ENCODE measurements at regions not wholly inside any gene's neighbourhood (a gene's known extent, or its start where the extent isn't known, plus 50 kb on each side); places are given as distances from the start of the nearest gene placed in this dataset.

GRCh38 chr2:172181840-172182239, 79.1 kb upstream of the DLX2 start:
- TF ChIP-seq CTCF (conservative IDR thresholded peaks at IDR 0.05; ENCODE audit: low read depth, low read length) = no peak
- DNase-seq (ENCODE audit: low read depth) = no peak
- no peak overlapping the region for H3K4me3 ChIP-seq (ENCODE audit: low read depth, low read length)

DNA sequence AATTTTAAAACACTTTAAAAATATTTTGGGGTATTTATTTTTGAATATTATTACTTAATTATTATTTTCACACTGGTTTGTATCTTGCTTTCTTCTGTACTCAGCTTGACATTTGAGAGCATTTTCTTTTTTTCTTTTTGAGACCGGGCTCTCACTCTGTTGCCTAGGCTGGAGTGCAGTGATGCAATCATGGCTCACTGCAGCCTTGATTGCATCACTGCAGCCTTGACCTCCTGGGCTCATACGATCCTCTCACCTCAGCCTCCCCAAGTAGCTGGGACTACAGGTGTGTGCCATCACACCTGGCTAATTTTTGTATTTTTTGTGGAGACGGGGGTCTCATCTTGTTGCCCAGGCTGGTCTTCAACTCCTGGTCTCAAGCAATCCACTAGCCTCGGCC, 79.9 kb upstream of the DLX2 start:
- no peak for DNase-seq (ENCODE audit: low read depth)
- TF ChIP-seq CTCF (conservative IDR thresholded peaks at IDR 0.05; ENCODE audit: low read depth, low read length) = no peak
- no peak overlapping the region for H3K4me3 ChIP-seq (ENCODE audit: low read depth, low read length)

DNA sequence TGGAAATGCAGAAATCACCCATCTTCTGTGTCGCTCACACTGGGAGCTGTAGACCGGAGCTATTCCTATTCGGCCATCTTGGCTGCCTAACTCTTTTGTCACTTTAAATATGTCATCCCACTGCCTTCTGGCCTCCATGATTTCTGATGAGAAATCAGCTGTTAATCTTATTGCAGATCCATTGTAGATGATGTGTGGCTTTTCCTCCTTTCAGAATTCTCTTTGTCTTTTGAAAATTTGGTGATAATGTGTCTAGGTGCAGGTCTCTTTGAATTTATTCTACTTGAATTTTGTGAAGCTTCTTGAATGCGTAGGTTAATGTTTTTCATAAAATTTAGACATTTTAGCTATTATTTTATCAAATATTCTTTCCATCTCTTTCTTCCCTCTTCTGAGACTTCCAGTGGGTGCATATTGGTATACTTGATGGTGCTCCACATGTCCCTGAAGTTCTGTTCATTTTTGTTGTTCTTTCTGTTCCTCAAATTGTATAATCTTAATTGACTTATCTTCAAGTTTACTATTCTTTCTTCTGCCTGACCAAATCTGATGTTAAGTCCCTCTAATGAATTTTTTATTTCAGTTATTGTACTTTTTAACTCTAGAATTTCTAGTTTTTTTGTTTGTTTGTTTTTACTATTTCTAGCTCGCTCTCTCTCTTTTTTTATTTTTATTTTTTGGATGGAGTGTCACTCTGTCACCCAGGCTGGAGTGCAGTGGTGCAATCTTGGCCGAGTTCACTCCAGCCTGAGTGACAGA, 90.8 kb upstream of the DLX2 start:
- TF ChIP-seq CTCF (conservative IDR thresholded peaks at IDR 0.05; ENCODE audit: low read depth, low read length) = no peak
- H3K4me3 ChIP-seq (ENCODE audit: low read depth, low read length) = no peak overlapping the region
- DNase-seq (ENCODE audit: low read depth) = no peak

GRCh38 chr2:172195836-172196376, 93.2 kb upstream of the DLX2 start:
- no peak for DNase-seq (ENCODE audit: low read depth)
- H3K4me3 ChIP-seq (ENCODE audit: low read depth, low read length) = no peak overlapping the region

GRCh38 chr2:172196768-172197431, 94.2 kb upstream of the DLX2 start:
- DNase-seq (ENCODE audit: low read depth) = no peak
- H3K4me3 ChIP-seq (ENCODE audit: low read depth, low read length) = no peak overlapping the region
- no peak for TF ChIP-seq CTCF (conservative IDR thresholded peaks at IDR 0.05; ENCODE audit: low read depth, low read length)

More at GRCh38 chr2:172195836-172196376, 93.2 kb upstream of the DLX2 start:
- no peak for TF ChIP-seq CTCF (conservative IDR thresholded peaks at IDR 0.05; ENCODE audit: low read depth, low read length)

DNA sequence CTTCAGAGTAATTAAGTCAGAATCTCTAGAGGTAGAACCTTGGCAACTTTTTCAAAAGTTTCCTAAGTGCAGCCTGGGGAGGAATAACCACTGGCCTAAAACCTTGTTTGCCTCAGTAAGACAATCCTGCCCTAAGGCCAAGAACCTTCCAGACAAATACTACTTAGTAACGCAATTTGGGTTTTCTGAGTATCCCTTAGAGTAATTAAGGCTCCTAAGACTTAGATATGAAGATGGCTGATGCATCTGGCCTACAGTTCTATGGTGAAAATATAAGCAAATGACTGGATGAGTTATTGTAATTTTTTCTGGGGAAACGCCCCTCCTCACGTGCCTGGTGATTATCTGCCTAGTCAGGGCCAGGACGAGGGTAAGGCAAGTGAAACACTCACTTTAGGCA, 95.7 kb upstream of the DLX2 start:
- DNase-seq (ENCODE audit: low read depth) = no peak
- TF ChIP-seq CTCF (conservative IDR thresholded peaks at IDR 0.05; ENCODE audit: low read depth, low read length) = no peak
- H3K4me3 ChIP-seq (ENCODE audit: low read depth, low read length) = no peak overlapping the region
